IPS-18c (cell line): ENCODE measurements at regions not wholly inside any gene's neighbourhood (a gene's known extent, or its start where the extent isn't known, plus 50 kb on each side); places are given as distances from the start of the nearest gene placed in this dataset.
"Not testable (repeated sequence)": the region's sequence is repeated elsewhere in the genome, so short reads cannot be mapped to it uniquely, and the experiment has no call there.

ENCODE experiments used
- H3K4me3 ChIP-seq: 2 replicates; pipeline ENCODE4 v1.7.0; 2013; ENCODE audit warnings: low read depth, mild to moderate bottlenecking, low read length, moderate library complexity; ENCODE audit not compliant: insufficient read depth
- H3K9me3 ChIP-seq: one replicate; pipeline ENCODE4 v1.6.1; 2013; ENCODE audit warnings: mild to moderate bottlenecking, low read length, moderate library complexity; ENCODE audit not compliant: control insufficient read depth, insufficient read depth

- no peak overlapping the region for H3K4me3 ChIP-seq
- H3K9me3 ChIP-seq = no peaks in the 10 kb centered on the region
Measured at GRCh38 chr2:131584380-131584779, 56.7 kb downstream of the CCDC74A start.

GRCh38 chr2:131584940-131585339 is 57.3 kb downstream of the CCDC74A start:
- Histone ChIP-seq H3K4me3 (no peak overlapping the region), H3K9me3 (no peaks in the 10 kb centered on the region)

GRCh38 chr2:131588152-131588873 is 60.6 kb downstream of the CCDC74A start:
- H3K9me3 ChIP-seq = no peaks in the 10 kb centered on the region
- H3K4me3 ChIP-seq = no peak overlapping the region

GRCh38 chr2:131589126-131589525 is 61.4 kb downstream of the CCDC74A start:
- not testable (repeated sequence) for H3K4me3 ChIP-seq, H3K9me3 ChIP-seq

GRCh38 chr2:131590366-131590765 is 62.7 kb downstream of the CCDC74A start:
- H3K9me3 ChIP-seq = no peaks in the 10 kb centered on the region
- no peak overlapping the region for H3K4me3 ChIP-seq

GRCh38 chr2:131590896-131591295 is 63.2 kb downstream of the CCDC74A start:
- Histone ChIP-seq H3K9me3 (no peaks in the 10 kb centered on the region), H3K4me3 (no peak overlapping the region)

GRCh38 chr2:131596561-131596960 is 68.9 kb downstream of the CCDC74A start:
- H3K9me3 ChIP-seq, H3K4me3 ChIP-seq: not testable (repeated sequence)

GRCh38 chr2:131602444-131602843 is 74.8 kb downstream of the CCDC74A start:
- H3K4me3 ChIP-seq, H3K9me3 ChIP-seq: not testable (repeated sequence)

- not testable (repeated sequence) for H3K4me3 ChIP-seq, H3K9me3 ChIP-seq
Measured at GRCh38 chr2:131604652-131605051, 77.0 kb downstream of the CCDC74A start.

- H3K9me3 ChIP-seq, H3K4me3 ChIP-seq: not testable (repeated sequence)
Measured at GRCh38 chr2:131606366-131606765, 78.7 kb downstream of the CCDC74A start.

GRCh38 chr2:131607056-131607455 is 79.4 kb downstream of the CCDC74A start:
- not testable (repeated sequence) for H3K9me3 ChIP-seq, H3K4me3 ChIP-seq

- not testable (repeated sequence) for H3K4me3 ChIP-seq, H3K9me3 ChIP-seq
Measured at GRCh38 chr2:131614539-131614938, 86.9 kb downstream of the CCDC74A start.

GRCh38 chr2:131618320-131618719 is 90.6 kb downstream of the CCDC74A start:
- not testable (repeated sequence) for H3K4me3 ChIP-seq, H3K9me3 ChIP-seq

- H3K4me3 ChIP-seq, H3K9me3 ChIP-seq: not testable (repeated sequence)
Measured at GRCh38 chr2:131622874-131623273, 95.2 kb downstream of the CCDC74A start.

GRCh38 chr2:131626011-131626410 is 98.3 kb downstream of the CCDC74A start:
- H3K9me3 ChIP-seq, H3K4me3 ChIP-seq: not testable (repeated sequence)

GRCh38 chr2:131626565-131626964 is 98.9 kb downstream of the CCDC74A start:
- H3K9me3 ChIP-seq, H3K4me3 ChIP-seq: not testable (repeated sequence)

GRCh38 chr2:131627777-131628176 is 100.1 kb downstream of the CCDC74A start:
- H3K4me3 ChIP-seq, H3K9me3 ChIP-seq: not testable (repeated sequence)

GRCh38 chr2:131631648-131632047 is 104.0 kb downstream of the CCDC74A start:
- H3K4me3 ChIP-seq, H3K9me3 ChIP-seq: not testable (repeated sequence)

- not testable (repeated sequence) for H3K9me3 ChIP-seq, H3K4me3 ChIP-seq
Measured at GRCh38 chr2:131633405-131633804, 105.7 kb downstream of the CCDC74A start.
